Natural killer cell treated with Interleukin-12 subunit alpha and Interleukin-12 subunit beta and Interleukin-15 and Interleukin-18, amount 100 ng/mL, for 72 hours (primary cell): ENCODE measurements at regions not wholly inside any gene's neighbourhood (a gene's known extent, or its start where the extent isn't known, plus 50 kb on each side); places are given as distances from the start of the nearest gene placed in this dataset.
"Not testable (repeated sequence)": the region's sequence is repeated elsewhere in the genome, so short reads cannot be mapped to it uniquely, and the experiment has no call there.

Experiments
- ATAC-seq, 2 donors: fragments of 150-1000 bp; cut with Tn5 transposase in 1 of 2; sonication (Bioruptor Pico), chemical (Tn5 transposase) in 1 of 2; 2 replicates each; pipeline ENCODE4 v1.10.0; 2021
- DNase-seq: peaks from one replicate; pipeline ENCODE4 v3.0.0; 2022; ENCODE audit warnings: low spot score
- H3K27ac Mint-ChIP-seq, 2 donors: 1 replicate in 1 of 2; 2 replicates in 1 of 2; pipeline ENCODE4 v1.8.0; 2022; ENCODE audit warnings: mixed read lengths in 2 of 2, mild to moderate bottlenecking in 1 of 2, moderate library complexity in 1 of 2
- H3K27me3 Mint-ChIP-seq, 2 donors: 1 replicate in 1 of 2; 2 replicates in 1 of 2; pipeline ENCODE4 v1.8.0; 2022; ENCODE audit warnings: mixed read lengths in 2 of 2
- H3K36me3 Mint-ChIP-seq: one replicate; pipeline ENCODE4 v1.8.0; 2022; ENCODE audit warnings: mixed read lengths
- H3K4me1 Mint-ChIP-seq, 2 donors: 1 replicate in 1 of 2; 2 replicates in 1 of 2; pipeline ENCODE4 v1.8.0; 2022; ENCODE audit warnings: low read depth in 2 of 2, mixed read lengths in 2 of 2, mild to moderate bottlenecking in 1 of 2
- H3K4me3 Mint-ChIP-seq: one replicate; pipeline ENCODE4 v1.8.0; 2022; ENCODE audit warnings: mixed read lengths
- H3K9me3 Mint-ChIP-seq: 2 replicates; pipeline ENCODE4 v1.8.0; 2022; ENCODE audit warnings: mixed read lengths

- Mint-ChIP-seq H3K36me3 (no peaks in the 10 kb centered on the region), H3K27ac (no peak overlapping the region), H3K4me1 (no peaks in the 10 kb centered on the region), H3K4me3 (no peak overlapping the region), H3K27me3 (peaks cover 7 to 22% of the 10 kb centered on the region in 2 donors), H3K9me3 (no peaks in the 10 kb centered on the region)
- ATAC-seq (no peak), DNase-seq (no peak)
These were observed 83.1 kb downstream of the TSN start for GRCh38 chr2:121838551-121838950.

- Mint-ChIP-seq H3K4me3 (no peak overlapping the region), H3K36me3 (no peaks in the 10 kb centered on the region), H3K27ac (no peak overlapping the region), H3K27me3 (peaks cover 8 to 22% of the 10 kb centered on the region in 2 donors), H3K4me1 (no peaks in the 10 kb centered on the region), H3K9me3 (no peaks in the 10 kb centered on the region)
- DNase-seq (no peak), ATAC-seq (no peak)
These were observed 84.1 kb downstream of the TSN start for GRCh38 chr2:121839584-121839983.

DNA sequence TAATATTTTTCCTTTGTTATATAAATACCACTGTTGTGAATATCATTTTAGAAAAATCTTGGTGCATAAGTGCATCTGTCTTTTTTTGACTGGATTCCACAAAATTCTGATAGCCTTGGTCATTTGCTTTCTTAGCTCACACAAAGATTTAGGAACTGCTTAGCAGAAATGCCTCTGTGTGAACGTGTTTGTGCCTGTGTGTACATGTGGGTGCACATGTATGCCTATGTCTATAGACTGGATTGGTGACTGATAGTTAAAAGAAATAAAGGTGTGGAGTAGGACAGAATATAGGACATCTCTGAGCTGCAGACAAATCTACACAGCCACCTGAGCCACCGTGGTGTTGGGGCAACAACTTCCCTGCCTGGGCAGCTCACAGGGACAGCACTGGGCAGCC, 93.8 kb downstream of the TSN start:
- H3K36me3 Mint-ChIP-seq = no peaks in the 10 kb centered on the region
- no peak overlapping the region for H3K27ac Mint-ChIP-seq
- H3K9me3 Mint-ChIP-seq = peaks cover 3% of the 10 kb centered on the region
- H3K27me3 Mint-ChIP-seq = peaks cover 8 to 22% of the 10 kb centered on the region in 2 donors
- no peak overlapping the region for H3K4me3 Mint-ChIP-seq
- H3K4me1 Mint-ChIP-seq = no peaks in the 10 kb centered on the region
- ATAC-seq (no peak), DNase-seq (no peak)

DNA sequence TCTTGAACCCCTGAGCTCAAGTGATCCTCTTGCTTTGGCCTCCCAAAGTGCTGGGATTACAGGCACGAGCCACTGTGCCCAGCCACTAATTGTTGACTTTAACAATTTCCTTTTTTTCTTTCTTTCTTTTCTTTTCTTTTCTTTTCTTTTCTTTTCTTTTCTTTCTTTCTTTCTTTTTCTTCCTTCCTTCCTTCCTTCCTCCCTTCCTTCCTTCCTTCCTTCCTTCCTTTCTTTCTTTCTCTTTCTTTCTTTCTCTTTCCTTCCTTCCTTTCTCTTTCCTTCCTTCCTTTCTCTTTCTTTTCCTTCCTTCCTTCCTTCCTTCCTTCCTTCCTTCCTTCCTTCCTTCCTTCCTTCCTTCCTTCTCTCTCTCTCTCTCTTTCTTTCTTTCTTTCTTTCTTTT, 97.7 kb downstream of the TSN start:
- H3K4me1 Mint-ChIP-seq, H3K27ac Mint-ChIP-seq, ATAC-seq, H3K36me3 Mint-ChIP-seq, DNase-seq, H3K9me3 Mint-ChIP-seq, H3K4me3 Mint-ChIP-seq: not testable (repeated sequence)
- H3K27me3 Mint-ChIP-seq = peaks cover 17 to 39% of the 10 kb centered on the region in 2 donors

DNA sequence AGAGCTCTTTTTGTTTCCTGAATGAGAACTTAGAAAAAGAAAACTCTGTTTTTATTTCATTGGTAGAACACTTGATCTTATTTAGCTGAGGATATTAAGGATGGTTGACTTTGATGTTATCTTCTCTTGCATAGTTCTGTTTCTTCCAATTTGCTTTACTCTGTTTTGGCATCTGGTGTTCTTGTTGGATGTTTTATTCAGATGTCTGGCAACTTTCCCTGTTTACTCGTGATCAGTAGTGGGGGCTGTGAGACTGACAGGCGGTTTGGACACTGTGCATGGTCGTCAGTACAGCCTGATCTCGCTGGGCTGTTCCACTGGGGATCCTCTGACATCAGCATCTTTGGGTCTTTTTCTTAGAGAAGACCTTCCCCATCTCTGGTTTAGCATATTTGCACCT, 100.1 kb downstream of the TSN start:
- ATAC-seq (no peak), DNase-seq (no peak)
- peaks cover 3% of the 10 kb centered on the region for H3K9me3 Mint-ChIP-seq
- no peaks in the 10 kb centered on the region for H3K36me3 Mint-ChIP-seq
- H3K4me1 Mint-ChIP-seq = no peaks in the 10 kb centered on the region
- no peak overlapping the region for H3K4me3 Mint-ChIP-seq
- H3K27ac Mint-ChIP-seq = no peak overlapping the region
- H3K27me3 Mint-ChIP-seq = peaks cover 18 to 41% of the 10 kb centered on the region in 2 donors

DNA sequence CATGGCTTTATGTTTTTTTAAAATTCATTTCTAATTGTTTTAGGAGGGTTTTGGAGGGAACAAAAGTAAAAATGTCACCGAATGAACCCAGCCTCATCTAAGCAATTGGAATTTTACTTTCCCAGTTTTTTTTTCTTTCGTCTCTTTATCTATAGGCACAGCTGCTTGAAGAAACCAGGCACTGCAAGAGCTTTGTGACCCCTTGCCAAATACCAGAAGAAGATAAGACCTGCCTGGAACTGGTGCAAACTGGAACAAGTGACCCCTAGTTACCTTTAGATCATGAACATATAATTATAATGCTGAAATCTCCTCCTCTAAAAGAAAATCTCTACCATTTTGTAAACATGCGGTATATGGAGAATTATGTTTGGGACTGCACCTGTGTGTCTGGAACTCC, 100.9 kb downstream of the TSN start:
- H3K4me3 Mint-ChIP-seq = no peak overlapping the region
- no peak for ATAC-seq
- H3K27ac Mint-ChIP-seq = no peak overlapping the region
- H3K9me3 Mint-ChIP-seq = peaks cover 3% of the 10 kb centered on the region
- DNase-seq = no peak
- peaks cover 24 to 48% of the 10 kb centered on the region in 2 donors for H3K27me3 Mint-ChIP-seq
- H3K36me3 Mint-ChIP-seq = no peaks in the 10 kb centered on the region
- no peaks in the 10 kb centered on the region for H3K4me1 Mint-ChIP-seq

GRCh38 chr2:121858369-121858768, 102.9 kb downstream of the TSN start:
- H3K4me3 Mint-ChIP-seq = no peak overlapping the region
- DNase-seq = no peak
- H3K27me3 Mint-ChIP-seq = peaks cover 24 to 47% of the 10 kb centered on the region in 2 donors
- no peaks in the 10 kb centered on the region for H3K4me1 Mint-ChIP-seq
- no peak overlapping the region for H3K27ac Mint-ChIP-seq
- peaks cover 2% of the 10 kb centered on the region for H3K9me3 Mint-ChIP-seq
- H3K36me3 Mint-ChIP-seq = no peaks in the 10 kb centered on the region
- no peak for ATAC-seq

GRCh38 chr2:121858847-121859246, 103.4 kb downstream of the TSN start:
- ATAC-seq (no peak), DNase-seq (no peak)
- H3K4me3 Mint-ChIP-seq = no peak overlapping the region
- H3K27me3 Mint-ChIP-seq = peaks cover 24 to 43% of the 10 kb centered on the region in 2 donors
- peaks cover 2% of the 10 kb centered on the region for H3K9me3 Mint-ChIP-seq
- no peaks in the 10 kb centered on the region for H3K4me1 Mint-ChIP-seq
- no peak overlapping the region for H3K27ac Mint-ChIP-seq
- no peaks in the 10 kb centered on the region for H3K36me3 Mint-ChIP-seq

DNA sequence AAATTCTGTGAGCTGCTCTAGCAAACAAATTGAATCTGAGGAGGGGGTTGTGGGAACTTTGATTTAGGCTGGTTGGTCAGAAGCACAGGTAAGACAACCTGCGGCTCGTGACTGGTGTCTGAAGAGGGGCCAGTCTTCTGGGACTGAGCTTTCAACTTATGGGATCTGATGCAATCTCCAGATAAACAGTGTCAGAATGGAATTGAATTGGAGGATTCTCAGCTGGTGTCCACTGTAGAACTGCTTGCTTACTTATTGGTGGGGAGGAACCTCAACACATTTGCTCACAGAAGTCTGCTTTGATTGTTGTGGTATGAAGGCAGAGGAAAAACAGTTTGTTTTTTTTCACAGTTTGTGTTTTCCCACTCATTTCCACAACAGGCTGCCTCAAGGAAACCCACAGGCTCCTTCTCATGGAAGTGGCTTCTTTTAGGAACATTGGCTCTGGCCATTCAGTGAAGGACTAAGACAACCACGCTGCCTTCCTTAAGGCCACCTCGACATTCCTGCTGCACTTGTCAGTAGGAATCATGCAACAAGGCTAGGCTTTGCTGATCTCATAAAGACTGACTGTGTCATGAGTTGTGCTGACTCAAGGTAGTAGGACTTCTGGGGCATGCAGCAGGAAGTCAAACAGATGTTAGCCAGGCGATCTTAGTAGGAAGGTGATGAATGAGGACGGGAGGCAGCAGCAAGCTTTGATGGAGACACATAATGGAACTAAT, 104.7 kb downstream of the TSN start:
- H3K27ac Mint-ChIP-seq = no peak overlapping the region
- DNase-seq = no peak
- no peaks in the 10 kb centered on the region for H3K36me3 Mint-ChIP-seq
- H3K4me3 Mint-ChIP-seq = no peak overlapping the region
- no peak for ATAC-seq
- peaks cover 2% of the 10 kb centered on the region for H3K9me3 Mint-ChIP-seq
- H3K4me1 Mint-ChIP-seq = no peaks in the 10 kb centered on the region
- peaks cover 25 to 40% of the 10 kb centered on the region in 2 donors for H3K27me3 Mint-ChIP-seq

GRCh38 chr2:121860758-121861227, 105.3 kb downstream of the TSN start:
- Mint-ChIP-seq H3K4me1 (no peaks in the 10 kb centered on the region), H3K9me3 (peaks cover 2% of the 10 kb centered on the region), H3K4me3 (no peak overlapping the region), H3K27me3 (peaks cover 25 to 34% of the 10 kb centered on the region in 2 donors), H3K36me3 (no peaks in the 10 kb centered on the region), H3K27ac (no peak overlapping the region)
- DNase-seq = no peak
- ATAC-seq = no peak

DNA sequence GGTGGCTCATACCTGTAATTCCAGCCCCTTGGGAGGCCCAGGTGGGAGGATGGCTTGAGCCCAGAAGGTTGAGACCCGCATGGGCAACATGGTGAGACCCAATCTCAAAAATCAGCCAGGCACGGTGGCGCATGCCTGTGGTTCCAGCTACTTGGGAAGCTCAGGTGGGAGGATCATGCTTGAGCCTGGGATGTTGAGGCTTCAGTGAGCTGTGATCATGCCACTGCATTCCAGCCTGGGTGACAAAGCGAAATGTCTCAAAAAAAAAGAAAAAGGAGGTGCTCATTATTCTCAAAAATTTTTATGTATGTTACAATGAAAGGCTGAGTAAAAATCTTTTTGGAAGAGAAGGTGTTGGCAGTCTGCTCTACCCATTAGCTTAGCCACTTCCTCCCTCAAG, 106.8 kb downstream of the TSN start:
- Mint-ChIP-seq H3K4me1 (no peaks in the 10 kb centered on the region), H3K27me3 (peaks cover 19 to 23% of the 10 kb centered on the region in 2 donors), H3K36me3 (no peaks in the 10 kb centered on the region), H3K9me3 (peaks cover 2% of the 10 kb centered on the region), H3K4me3 (no peak overlapping the region), H3K27ac (no peak overlapping the region)
- DNase-seq (no peak), ATAC-seq (no peak)

- Mint-ChIP-seq H3K4me3 (no peak overlapping the region), H3K36me3 (no peaks in the 10 kb centered on the region), H3K27ac (no peak overlapping the region), H3K27me3 (peaks cover 14 to 19% of the 10 kb centered on the region in 2 donors), H3K4me1 (no peaks in the 10 kb centered on the region), H3K9me3 (peaks cover 2% of the 10 kb centered on the region)
- ATAC-seq (no peak), DNase-seq (no peak)
These were observed 110.5 kb downstream of the TSN start for GRCh38 chr2:121865914-121866313.

DNA sequence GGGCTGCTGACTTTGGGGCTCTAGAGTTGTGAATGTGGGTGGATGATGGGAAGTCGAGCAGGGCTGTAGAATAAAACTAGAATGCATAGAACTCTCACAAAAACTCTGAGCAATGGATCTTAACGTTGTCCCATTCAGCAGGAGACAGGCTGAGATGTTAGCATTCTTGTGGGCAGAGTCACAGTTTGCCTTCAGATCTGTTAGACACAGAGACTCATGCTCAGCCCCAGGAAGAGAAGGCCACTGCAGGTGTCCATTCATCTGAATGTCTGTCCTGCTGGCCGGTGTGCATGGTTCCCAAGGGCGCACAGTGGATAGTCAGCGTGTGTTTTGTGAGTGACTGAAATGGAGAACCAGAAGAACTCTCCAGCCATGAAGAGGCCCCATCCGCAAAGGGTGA, 111.3 kb downstream of the TSN start:
- Mint-ChIP-seq H3K27ac (no peak overlapping the region), H3K27me3 (peaks cover 8 to 16% of the 10 kb centered on the region in 2 donors), H3K9me3 (peaks cover 2% of the 10 kb centered on the region), H3K36me3 (no peaks in the 10 kb centered on the region), H3K4me1 (no peaks in the 10 kb centered on the region), H3K4me3 (no peak overlapping the region)
- DNase-seq (no peak), ATAC-seq (peak in 1 of 2 donors; percentile 43)

DNA sequence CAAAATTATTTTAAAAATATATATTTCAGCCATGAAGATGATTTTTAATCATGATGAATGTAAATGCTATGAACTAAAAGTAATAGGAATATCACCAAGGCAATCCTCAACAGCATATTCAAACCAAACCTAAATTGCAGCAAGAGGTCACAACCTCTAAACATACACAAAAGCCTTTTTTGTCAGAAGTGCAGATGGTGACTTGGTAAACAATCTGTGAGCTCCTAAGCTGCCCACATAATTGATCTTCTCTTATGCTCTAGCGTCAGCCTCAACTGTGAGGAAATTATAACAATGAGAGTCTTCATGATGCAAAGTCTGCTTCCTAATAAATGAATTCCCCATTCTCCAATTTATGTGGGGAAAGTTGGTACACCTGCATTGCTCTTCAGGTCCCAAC, 113.2 kb downstream of the TSN start:
- DNase-seq (no peak), ATAC-seq (no peak)
- Mint-ChIP-seq H3K27ac (no peak overlapping the region), H3K4me3 (no peak overlapping the region), H3K27me3 (peaks cover 8 to 16% of the 10 kb centered on the region in 2 donors), H3K4me1 (no peaks in the 10 kb centered on the region), H3K36me3 (no peaks in the 10 kb centered on the region), H3K9me3 (peaks cover 2% of the 10 kb centered on the region)

- Mint-ChIP-seq H3K4me1 (no peaks in the 10 kb centered on the region), H3K36me3 (no peaks in the 10 kb centered on the region), H3K9me3 (no peaks in the 10 kb centered on the region), H3K4me3 (no peak overlapping the region), H3K27ac (no peak overlapping the region), H3K27me3 (peaks cover 8 to 17% of the 10 kb centered on the region in 2 donors)
- DNase-seq = no peak
- no peak for ATAC-seq
These were observed 113.9 kb downstream of the TSN start for GRCh38 chr2:121869363-121869762.
